ENCODE measurements at regions not wholly inside any gene's neighbourhood (a gene's known extent, or its start where the extent isn't known, plus 50 kb on each side); places are given as distances from the start of the nearest gene placed in this dataset.

DNA sequence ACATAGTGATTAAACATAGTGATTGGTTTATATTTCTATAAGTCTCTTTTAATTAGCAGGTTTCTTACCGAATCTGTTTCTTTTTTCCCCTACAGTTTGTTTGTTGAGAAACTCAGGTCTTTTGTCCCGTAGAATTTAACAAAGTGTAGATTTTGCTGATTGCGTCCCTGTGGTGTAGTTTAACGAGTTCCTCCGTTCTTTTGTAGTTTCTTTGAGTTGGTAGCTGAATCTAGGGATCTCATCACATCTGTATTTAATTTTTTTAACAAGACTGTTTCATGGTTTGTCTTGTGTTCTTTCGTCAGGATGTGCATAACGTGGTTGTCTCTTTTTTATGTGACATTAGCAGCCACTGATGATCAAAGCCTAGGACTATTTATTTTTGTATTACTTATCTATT lies 111.1 kb downstream of the AKAP11 start:
- ATAC-seq (ENCODE audit: insufficient read depth, low FRiP score) (no peak), DNase-seq (no peak)
- H3K4me3 ChIP-seq, result no peak overlapping the region
- H3K9ac ChIP-seq (ENCODE audit: insufficient read depth in 1 of 2, low read length in 2 of 2), result no peak overlapping the region
- no peak overlapping the region for H3K27ac ChIP-seq (ENCODE audit: low read depth in 1 of 2, low read length in 1 of 2)
- 82 to 90% methylated on average over 7 of the region's 7 CpGs for WGBS, 2 donors
- TF ChIP-seq, protein P1, sequence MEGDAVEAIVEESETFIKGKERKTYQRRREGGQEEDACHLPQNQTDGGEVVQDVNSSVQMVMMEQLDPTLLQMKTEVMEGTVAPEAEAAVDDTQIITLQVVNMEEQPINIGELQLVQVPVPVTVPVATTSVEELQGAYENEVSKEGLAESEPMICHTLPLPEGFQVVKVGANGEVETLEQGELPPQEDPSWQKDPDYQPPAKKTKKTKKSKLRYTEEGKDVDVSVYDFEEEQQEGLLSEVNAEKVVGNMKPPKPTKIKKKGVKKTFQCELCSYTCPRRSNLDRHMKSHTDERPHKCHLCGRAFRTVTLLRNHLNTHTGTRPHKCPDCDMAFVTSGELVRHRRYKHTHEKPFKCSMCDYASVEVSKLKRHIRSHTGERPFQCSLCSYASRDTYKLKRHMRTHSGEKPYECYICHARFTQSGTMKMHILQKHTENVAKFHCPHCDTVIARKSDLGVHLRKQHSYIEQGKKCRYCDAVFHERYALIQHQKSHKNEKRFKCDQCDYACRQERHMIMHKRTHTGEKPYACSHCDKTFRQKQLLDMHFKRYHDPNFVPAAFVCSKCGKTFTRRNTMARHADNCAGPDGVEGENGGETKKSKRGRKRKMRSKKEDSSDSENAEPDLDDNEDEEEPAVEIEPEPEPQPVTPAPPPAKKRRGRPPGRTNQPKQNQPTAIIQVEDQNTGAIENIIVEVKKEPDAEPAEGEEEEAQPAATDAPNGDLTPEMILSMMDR (IDR thresholded peaks at IDR 0.05; ENCODE audit: control extremely low read depth, extremely low read depth), result no peak
- peaks cover 0 to 6% (median 0%) of the 10 kb centered on the region in 4 donors for H3K9me3 ChIP-seq (ENCODE audit: control insufficient read depth in 4 of 4, insufficient read depth in 3 of 4, low read length in 3 of 4)
- H3K4me1 ChIP-seq (ENCODE audit: control insufficient read depth in 5 of 5, insufficient read depth in 5 of 5, low read length in 5 of 5), result peaks cover 0 to 3% (median 0%) of the 10 kb centered on the region in 5 donors
- H3K36me3 ChIP-seq (ENCODE audit: control insufficient read depth in 4 of 4, insufficient read depth in 4 of 4, low read length in 4 of 4), result no peaks in the 10 kb centered on the region
- no peaks in the 10 kb centered on the region for H3K27me3 ChIP-seq (ENCODE audit: control insufficient read depth in 3 of 3, insufficient read depth in 3 of 3, low read length in 2 of 3)

- TF ChIP-seq, protein P1 (IDR thresholded peaks at IDR 0.05; ENCODE audit: control extremely low read depth, extremely low read depth), result no peak
- DNase-seq, result no peak
- Histone ChIP-seq H3K4me1 (ENCODE audit: control insufficient read depth in 5 of 5, insufficient read depth in 5 of 5, low read length in 5 of 5) (peaks cover 0 to 12% (median 2%) of the 10 kb centered on the region in 5 donors), H3K9ac (ENCODE audit: insufficient read depth in 1 of 2, low read length in 2 of 2) (no peak overlapping the region), H3K9me3 (ENCODE audit: control insufficient read depth in 4 of 4, insufficient read depth in 3 of 4, low read length in 3 of 4) (peaks cover 0 to 6% (median 0%) of the 10 kb centered on the region in 4 donors), H3K27ac (ENCODE audit: low read depth in 1 of 2, low read length in 1 of 2) (no peak overlapping the region), H3K27me3 (ENCODE audit: control insufficient read depth in 3 of 3, insufficient read depth in 3 of 3, low read length in 2 of 3) (no peaks in the 10 kb centered on the region), H3K36me3 (ENCODE audit: control insufficient read depth in 4 of 4, insufficient read depth in 4 of 4, low read length in 4 of 4) (no peaks in the 10 kb centered on the region), H3K4me3 (no peak overlapping the region)
- WGBS, 2 donors, result 95% methylated on average over 3 of the region's 3 CpGs
- no peak for ATAC-seq (ENCODE audit: insufficient read depth, low FRiP score)
Observed at GRCh38 chr13:42384265-42384664, 112.3 kb downstream of the AKAP11 start.

GRCh38 chr13:42388326-42388725 lies 116.4 kb downstream of the AKAP11 start:
- Histone ChIP-seq H3K4me1 (ENCODE audit: control insufficient read depth in 5 of 5, insufficient read depth in 5 of 5, low read length in 5 of 5) (peaks cover 0 to 12% (median 2%) of the 10 kb centered on the region in 5 donors), H3K9me3 (ENCODE audit: control insufficient read depth in 4 of 4, insufficient read depth in 3 of 4, low read length in 3 of 4) (peaks cover 0 to 3% (median 0%) of the 10 kb centered on the region in 4 donors), H3K9ac (ENCODE audit: insufficient read depth in 1 of 2, low read length in 2 of 2) (no peak overlapping the region), H3K36me3 (ENCODE audit: control insufficient read depth in 4 of 4, insufficient read depth in 4 of 4, low read length in 4 of 4) (no peaks in the 10 kb centered on the region), H3K27ac (ENCODE audit: low read depth in 1 of 2, low read length in 1 of 2) (no peak overlapping the region), H3K27me3 (ENCODE audit: control insufficient read depth in 3 of 3, insufficient read depth in 3 of 3, low read length in 2 of 3) (no peaks in the 10 kb centered on the region), H3K4me3 (no peak overlapping the region)
- ATAC-seq (ENCODE audit: insufficient read depth, low FRiP score) (no peak), DNase-seq (no peak)
- 58 to 70% methylated on average over 2 of the region's 2 CpGs for WGBS, 2 donors
- TF ChIP-seq, protein P1 (IDR thresholded peaks at IDR 0.05; ENCODE audit: control extremely low read depth, extremely low read depth), result no peak

- Histone ChIP-seq H3K4me1 (ENCODE audit: control insufficient read depth in 5 of 5, insufficient read depth in 5 of 5, low read length in 5 of 5) (peaks cover 0 to 12% (median 2%) of the 10 kb centered on the region in 5 donors), H3K36me3 (ENCODE audit: control insufficient read depth in 4 of 4, insufficient read depth in 4 of 4, low read length in 4 of 4) (no peaks in the 10 kb centered on the region), H3K9ac (ENCODE audit: insufficient read depth in 1 of 2, low read length in 2 of 2) (no peak overlapping the region), H3K4me3 (no peak overlapping the region), H3K27me3 (ENCODE audit: control insufficient read depth in 3 of 3, insufficient read depth in 3 of 3, low read length in 2 of 3) (no peaks in the 10 kb centered on the region), H3K27ac (ENCODE audit: low read depth in 1 of 2, low read length in 1 of 2) (no peak overlapping the region), H3K9me3 (ENCODE audit: control insufficient read depth in 4 of 4, insufficient read depth in 3 of 4, low read length in 3 of 4) (peaks cover 0 to 3% (median 0%) of the 10 kb centered on the region in 4 donors)
- ATAC-seq (ENCODE audit: insufficient read depth, low FRiP score), result no peak
- TF ChIP-seq, protein P1 (IDR thresholded peaks at IDR 0.05; ENCODE audit: control extremely low read depth, extremely low read depth), result no peak
- peak; percentile 18 to 91 (median 89) for DNase-seq
Observed at GRCh38 chr13:42389041-42389440, 117.1 kb downstream of the AKAP11 start.
